NCI-H2196 treated with DMSO at 0.1 percent for 48 hours (cell line): ENCODE measurements at regions not wholly inside any gene's neighbourhood (a gene's known extent, or its start where the extent isn't known, plus 50 kb on each side); places are given as distances from the start of the nearest gene placed in this dataset.

Source experiments
- DNase-seq: peaks from one replicate; lab custom pipeline; 2025; ENCODE audit not compliant: unreplicated experiment; lab: John Stamatoyannopoulos, UW

- DNase-seq, result no peak
Observed at GRCh38 chr4:18840481-18840880, 818.9 kb upstream of the LCORL start.

- DNase-seq, result no peak
Observed at GRCh38 chr4:18816228-18816895, 794.8 kb upstream of the LCORL start.

- DNase-seq, result no peak
Observed at GRCh38 chr4:18815779-18816173, 794.2 kb upstream of the LCORL start.

- DNase-seq, result no peak
Observed at GRCh38 chr4:18815081-18815778, 793.7 kb upstream of the LCORL start.

- DNase-seq, result no peak
Observed at GRCh38 chr4:18813771-18814170, 792.2 kb upstream of the LCORL start.

GRCh38 chr4:18813055-18813454 is 791.5 kb upstream of the LCORL start:
- no peak for DNase-seq

- no peak for DNase-seq
Observed at GRCh38 chr4:18803781-18804180, 782.2 kb upstream of the LCORL start.

GRCh38 chr4:18798123-18798522 is 776.6 kb upstream of the LCORL start:
- no peak for DNase-seq

GRCh38 chr4:18795794-18796193 is 774.2 kb upstream of the LCORL start:
- DNase-seq, result no peak

- no peak for DNase-seq
Observed at GRCh38 chr4:18777190-18777930, 755.8 kb upstream of the LCORL start.

- no peak for DNase-seq
Observed at GRCh38 chr4:18767921-18768320, 746.4 kb upstream of the LCORL start.

- DNase-seq, result no peak
Observed at GRCh38 chr4:18756671-18757070, 735.1 kb upstream of the LCORL start.

GRCh38 chr4:18754180-18754579 is 732.6 kb upstream of the LCORL start:
- DNase-seq, result no peak

- DNase-seq, result no peak
Observed at GRCh38 chr4:18751083-18751482, 729.5 kb upstream of the LCORL start.

GRCh38 chr4:18749391-18749790 is 727.8 kb upstream of the LCORL start:
- DNase-seq, result no peak

- DNase-seq, result no peak
Observed at GRCh38 chr4:18736551-18736950, 715.0 kb upstream of the LCORL start.

- DNase-seq, result no peak
Observed at GRCh38 chr4:18735740-18736268, 714.2 kb upstream of the LCORL start.

- DNase-seq, result no peak
Observed at GRCh38 chr4:18734405-18734804, 712.9 kb upstream of the LCORL start.

- no peak for DNase-seq
Observed at GRCh38 chr4:18733961-18734360, 712.4 kb upstream of the LCORL start.

GRCh38 chr4:18722748-18723191 is 701.2 kb upstream of the LCORL start:
- DNase-seq, result no peak

GRCh38 chr4:18698119-18698883 is 676.7 kb upstream of the LCORL start:
- DNase-seq, result no peak
